DOHH2 (cell line): ENCODE measurements at regions not wholly inside any gene's neighbourhood (a gene's known extent, or its start where the extent isn't known, plus 50 kb on each side); places are given as distances from the start of the nearest gene placed in this dataset.

Experiments
- H3F3A ChIP-seq: fragments of 200-600 bp; sonication (generic), shearing (Covaris generic); 2 replicates; pipeline ENCODE4 v1.6.0; 2016; ENCODE audit warnings: antibody characterized with exemption, mild to moderate bottlenecking; ENCODE audit not compliant: control insufficient read depth, insufficient read depth
- H3K27ac ChIP-seq: fragments of 200-600 bp; sonication (generic); 2 replicates; pipeline ENCODE4 v1.5.1; 2014; ENCODE audit warnings: low read depth, mild to moderate bottlenecking, low read length, moderate library complexity
- H3K27me3 ChIP-seq: fragments of 200-600 bp; sonication (generic); 2 replicates; pipeline ENCODE4 v1.6.1; 2014; ENCODE audit warnings: mild to moderate bottlenecking, low read length, mixed read lengths; ENCODE audit not compliant: control insufficient read depth
- H3K36me3 ChIP-seq: fragments of 200-600 bp; sonication (generic); 2 replicates; pipeline ENCODE4 v1.6.1; 2014; ENCODE audit warnings: mild to moderate bottlenecking, low read length, moderate library complexity, mixed read lengths; ENCODE audit not compliant: control insufficient read depth
- H3K4me1 ChIP-seq: fragments of 200-600 bp; sonication (generic); 2 replicates; pipeline ENCODE4 v1.6.1; 2014; ENCODE audit warnings: mild to moderate bottlenecking, low read length, mixed read lengths; ENCODE audit not compliant: control insufficient read depth
- H3K4me2 ChIP-seq: fragments of 200-600 bp; sonication (generic); 2 replicates; pipeline ENCODE4 v1.6.0; 2014; ENCODE audit warnings: mild to moderate bottlenecking, low read length, moderate library complexity
- H3K4me3 ChIP-seq: fragments of 200-600 bp; sonication (generic); 2 replicates; pipeline ENCODE4 v1.5.1; 2014; ENCODE audit warnings: mild to moderate bottlenecking, low read length, mixed read lengths
- H3K79me2 ChIP-seq: fragments of 200-600 bp; sonication (generic); 2 replicates; pipeline ENCODE4 v1.6.1; 2014; ENCODE audit warnings: mild to moderate bottlenecking, low read length, mixed read lengths; ENCODE audit not compliant: control insufficient read depth
- H3K9me2 ChIP-seq: fragments of 200-600 bp; sonication (generic); replicated peaks from 2 replicates; pipeline ENCODE4 v1.6.1; 2014; ENCODE audit warnings: mild to moderate bottlenecking, low read length, mixed read lengths; ENCODE audit not compliant: control insufficient read depth
- H3K9me3 ChIP-seq: fragments of 200-600 bp; sonication (generic); 2 replicates; pipeline ENCODE4 v1.6.1; 2014; ENCODE audit warnings: antibody characterized with exemption, low read length, mixed read lengths; ENCODE audit not compliant: control insufficient read depth, insufficient read depth
- H4K20me1 ChIP-seq: fragments of 200-600 bp; sonication (generic); 2 replicates; pipeline ENCODE4 v1.6.0; 2014; ENCODE audit warnings: low read depth, mild to moderate bottlenecking, antibody characterized with exemption, low read length, moderate library complexity; ENCODE audit not compliant: control insufficient read depth, insufficient read depth
- EZH2phosphoT487 ChIP-seq: fragments of 200-600 bp; sonication (generic); IDR thresholded peaks from 2 replicates; pipeline ENCODE4 v1.6.1; 2017; ENCODE audit warnings: borderline replicate concordance, mild to moderate bottlenecking, antibody characterized with exemption, low read length, moderate library complexity, mixed read lengths
- TF ChIP-seq, protein P1 (sequence below): fragments of 200-600 bp; sonication (generic); IDR thresholded peaks from one replicate; pipeline ENCODE4 v1.5.1; 2014; ENCODE audit warnings: antibody characterized with exemption, mild to moderate bottlenecking, low read depth, low read length; ENCODE audit not compliant: poor library complexity, severe bottlenecking

DNA sequence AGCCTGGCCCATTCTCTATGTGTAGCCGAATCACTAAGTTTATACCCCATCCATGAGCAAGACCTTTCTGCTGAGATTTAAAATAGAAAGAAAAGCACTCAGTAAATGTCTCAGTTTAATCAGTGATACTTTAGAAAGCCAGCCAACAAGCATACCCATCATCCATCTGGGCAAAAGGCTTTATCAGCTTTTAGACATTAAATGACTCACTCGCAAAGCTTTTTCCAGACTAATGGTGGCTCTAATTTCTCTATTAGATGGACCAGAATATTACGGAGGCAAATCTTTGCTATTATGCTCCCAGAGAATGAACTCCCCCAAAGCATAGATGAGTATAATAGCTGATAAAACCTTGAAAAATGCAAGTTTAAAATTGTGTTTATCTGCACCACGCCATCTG lies 727.8 kb downstream of the GBE1 start:
- H3K9me3 ChIP-seq = no peaks in the 10 kb centered on the region
- no peak overlapping the region for H3K27ac ChIP-seq
- H3K36me3 ChIP-seq = no peaks in the 10 kb centered on the region
- no peaks in the 10 kb centered on the region for H3K9me2 ChIP-seq
- H3K27me3 ChIP-seq = no peaks in the 10 kb centered on the region
- H4K20me1 ChIP-seq = no peaks in the 10 kb centered on the region
- no peaks in the 10 kb centered on the region for H3F3A ChIP-seq
- no peak overlapping the region for H3K4me2 ChIP-seq
- TF ChIP-seq, protein P1, sequence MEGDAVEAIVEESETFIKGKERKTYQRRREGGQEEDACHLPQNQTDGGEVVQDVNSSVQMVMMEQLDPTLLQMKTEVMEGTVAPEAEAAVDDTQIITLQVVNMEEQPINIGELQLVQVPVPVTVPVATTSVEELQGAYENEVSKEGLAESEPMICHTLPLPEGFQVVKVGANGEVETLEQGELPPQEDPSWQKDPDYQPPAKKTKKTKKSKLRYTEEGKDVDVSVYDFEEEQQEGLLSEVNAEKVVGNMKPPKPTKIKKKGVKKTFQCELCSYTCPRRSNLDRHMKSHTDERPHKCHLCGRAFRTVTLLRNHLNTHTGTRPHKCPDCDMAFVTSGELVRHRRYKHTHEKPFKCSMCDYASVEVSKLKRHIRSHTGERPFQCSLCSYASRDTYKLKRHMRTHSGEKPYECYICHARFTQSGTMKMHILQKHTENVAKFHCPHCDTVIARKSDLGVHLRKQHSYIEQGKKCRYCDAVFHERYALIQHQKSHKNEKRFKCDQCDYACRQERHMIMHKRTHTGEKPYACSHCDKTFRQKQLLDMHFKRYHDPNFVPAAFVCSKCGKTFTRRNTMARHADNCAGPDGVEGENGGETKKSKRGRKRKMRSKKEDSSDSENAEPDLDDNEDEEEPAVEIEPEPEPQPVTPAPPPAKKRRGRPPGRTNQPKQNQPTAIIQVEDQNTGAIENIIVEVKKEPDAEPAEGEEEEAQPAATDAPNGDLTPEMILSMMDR = no peak
- TF ChIP-seq EZH2phosphoT487 = no peak
- no peaks in the 10 kb centered on the region for H3K4me1 ChIP-seq
- no peak overlapping the region for H3K4me3 ChIP-seq
- H3K79me2 ChIP-seq = no peaks in the 10 kb centered on the region

DNA sequence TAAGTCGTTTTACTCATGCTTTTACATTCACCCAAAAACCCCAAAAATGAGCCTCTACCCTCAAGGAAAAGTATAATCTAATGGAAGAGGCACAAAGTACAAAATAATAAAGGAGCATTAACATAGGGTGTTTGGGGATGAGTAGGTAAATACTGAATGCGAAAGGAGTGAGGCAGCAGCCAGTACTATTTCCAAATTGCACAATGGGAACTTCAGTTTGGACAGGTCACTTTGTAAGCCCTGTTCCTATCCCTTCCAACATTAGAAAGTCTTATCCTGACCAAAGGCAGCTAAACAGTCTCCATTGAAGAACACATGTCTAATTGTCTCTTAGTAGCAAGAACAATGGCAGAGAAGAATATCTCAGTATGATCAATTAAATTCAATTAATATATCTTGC lies 728.3 kb downstream of the GBE1 start:
- no peaks in the 10 kb centered on the region for H3K4me1 ChIP-seq
- no peak overlapping the region for H3K4me2 ChIP-seq
- no peak overlapping the region for H3K4me3 ChIP-seq
- no peaks in the 10 kb centered on the region for H3K9me3 ChIP-seq
- no peaks in the 10 kb centered on the region for H3K9me2 ChIP-seq
- H3K36me3 ChIP-seq = no peaks in the 10 kb centered on the region
- no peaks in the 10 kb centered on the region for H4K20me1 ChIP-seq
- TF ChIP-seq EZH2phosphoT487 = no peak
- TF ChIP-seq, protein P1 = no peak
- no peaks in the 10 kb centered on the region for H3F3A ChIP-seq
- no peak overlapping the region for H3K27ac ChIP-seq
- no peaks in the 10 kb centered on the region for H3K79me2 ChIP-seq
- no peaks in the 10 kb centered on the region for H3K27me3 ChIP-seq

- Histone ChIP-seq H3K4me2 (no peak overlapping the region), H3K9me3 (no peaks in the 10 kb centered on the region), H4K20me1 (no peaks in the 10 kb centered on the region), H3K79me2 (no peaks in the 10 kb centered on the region), H3F3A (no peaks in the 10 kb centered on the region), H3K9me2 (no peaks in the 10 kb centered on the region), H3K36me3 (no peaks in the 10 kb centered on the region), H3K27ac (no peak overlapping the region), H3K4me1 (no peaks in the 10 kb centered on the region), H3K27me3 (no peaks in the 10 kb centered on the region), H3K4me3 (no peak overlapping the region)
- TF ChIP-seq, protein P1 = no peak
- TF ChIP-seq EZH2phosphoT487 = no peak
Measured at GRCh38 chr3:81029861-81030260, 731.6 kb downstream of the GBE1 start.

DNA sequence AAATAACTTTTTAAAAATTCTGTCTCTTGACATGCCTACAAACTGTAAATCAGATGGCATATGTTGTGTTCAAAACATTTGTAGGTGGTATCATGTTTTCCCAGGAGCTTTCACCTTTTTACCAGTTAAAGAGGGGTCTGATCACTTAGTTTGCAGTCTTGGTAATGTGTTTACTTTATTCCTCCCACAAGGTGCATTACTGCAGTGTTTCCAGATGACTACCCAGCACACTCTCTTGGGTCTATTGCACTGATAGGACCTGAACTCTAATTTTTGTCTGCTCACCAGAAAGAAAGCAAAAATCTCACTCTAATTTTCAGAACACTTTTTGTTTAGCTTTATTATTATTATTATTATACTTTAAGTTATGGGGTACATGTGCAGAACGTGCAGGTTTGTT lies 734.1 kb downstream of the GBE1 start:
- Histone ChIP-seq H3K4me2 (no peak overlapping the region), H3K4me1 (no peaks in the 10 kb centered on the region), H3K27me3 (no peaks in the 10 kb centered on the region), H3K9me3 (no peaks in the 10 kb centered on the region), H4K20me1 (no peaks in the 10 kb centered on the region), H3K4me3 (no peak overlapping the region), H3F3A (no peaks in the 10 kb centered on the region), H3K9me2 (no peaks in the 10 kb centered on the region), H3K27ac (no peak overlapping the region), H3K79me2 (no peaks in the 10 kb centered on the region), H3K36me3 (no peaks in the 10 kb centered on the region)
- no peak for TF ChIP-seq EZH2phosphoT487
- TF ChIP-seq, protein P1 = no peak
